ENCODE measurements at regions not wholly inside any gene's neighbourhood (a gene's known extent, or its start where the extent isn't known, plus 50 kb on each side); places are given as distances from the start of the nearest gene placed in this dataset.

GRCh38 chr1:219670426-219671149, 57.7 kb upstream of the ZC3H11B start:
- no peak for DNase-seq (ENCODE audit: low read depth, low spot score)

- DNase-seq (ENCODE audit: low read depth, low spot score): no peak
Observed at GRCh38 chr1:219669556-219669955, 56.7 kb upstream of the ZC3H11B start.

GRCh38 chr1:219669042-219669441, 56.1 kb upstream of the ZC3H11B start:
- DNase-seq (ENCODE audit: low read depth, low spot score): no peak

GRCh38 chr1:219668446-219668845, 55.5 kb upstream of the ZC3H11B start:
- no peak for DNase-seq (ENCODE audit: low read depth, low spot score)

- no peak for DNase-seq (ENCODE audit: low read depth, low spot score)
Observed at GRCh38 chr1:219666242-219666641, 53.3 kb upstream of the ZC3H11B start.

GRCh38 chr1:219665089-219665488, 52.2 kb upstream of the ZC3H11B start:
- DNase-seq (ENCODE audit: low read depth, low spot score): no peak

- no peak for DNase-seq (ENCODE audit: low read depth, low spot score)
Observed at GRCh38 chr1:219664310-219665029, 51.6 kb upstream of the ZC3H11B start.
